ENCODE measurements at regions not wholly inside any gene's neighbourhood (a gene's known extent, or its start where the extent isn't known, plus 50 kb on each side); places are given as distances from the start of the nearest gene placed in this dataset.

GRCh38 chr14:53514197-53514596 is 361.1 kb upstream of the DDHD1 start:
- Histone ChIP-seq H3K36me3 (replicated peaks) (no peaks in the 10 kb centered on the region), H3K27ac (no peak overlapping the region), H3K27me3 (replicated peaks) (no peaks in the 10 kb centered on the region), H3K4me3 (ENCODE audit: low read depth, low read length) (no peak overlapping the region)
- no peak for DNase-seq
- in situ Hi-C loops (cut with HindIII; ENCODE audit: low pct_ligation_motif_present, low sequenced_read_pairs) = no loop called here
- TF ChIP-seq, protein P1, sequence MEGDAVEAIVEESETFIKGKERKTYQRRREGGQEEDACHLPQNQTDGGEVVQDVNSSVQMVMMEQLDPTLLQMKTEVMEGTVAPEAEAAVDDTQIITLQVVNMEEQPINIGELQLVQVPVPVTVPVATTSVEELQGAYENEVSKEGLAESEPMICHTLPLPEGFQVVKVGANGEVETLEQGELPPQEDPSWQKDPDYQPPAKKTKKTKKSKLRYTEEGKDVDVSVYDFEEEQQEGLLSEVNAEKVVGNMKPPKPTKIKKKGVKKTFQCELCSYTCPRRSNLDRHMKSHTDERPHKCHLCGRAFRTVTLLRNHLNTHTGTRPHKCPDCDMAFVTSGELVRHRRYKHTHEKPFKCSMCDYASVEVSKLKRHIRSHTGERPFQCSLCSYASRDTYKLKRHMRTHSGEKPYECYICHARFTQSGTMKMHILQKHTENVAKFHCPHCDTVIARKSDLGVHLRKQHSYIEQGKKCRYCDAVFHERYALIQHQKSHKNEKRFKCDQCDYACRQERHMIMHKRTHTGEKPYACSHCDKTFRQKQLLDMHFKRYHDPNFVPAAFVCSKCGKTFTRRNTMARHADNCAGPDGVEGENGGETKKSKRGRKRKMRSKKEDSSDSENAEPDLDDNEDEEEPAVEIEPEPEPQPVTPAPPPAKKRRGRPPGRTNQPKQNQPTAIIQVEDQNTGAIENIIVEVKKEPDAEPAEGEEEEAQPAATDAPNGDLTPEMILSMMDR (IDR thresholded peaks at IDR 0.05; ENCODE audit: low read depth, low read length, missing control alignments) = no peak

DNA sequence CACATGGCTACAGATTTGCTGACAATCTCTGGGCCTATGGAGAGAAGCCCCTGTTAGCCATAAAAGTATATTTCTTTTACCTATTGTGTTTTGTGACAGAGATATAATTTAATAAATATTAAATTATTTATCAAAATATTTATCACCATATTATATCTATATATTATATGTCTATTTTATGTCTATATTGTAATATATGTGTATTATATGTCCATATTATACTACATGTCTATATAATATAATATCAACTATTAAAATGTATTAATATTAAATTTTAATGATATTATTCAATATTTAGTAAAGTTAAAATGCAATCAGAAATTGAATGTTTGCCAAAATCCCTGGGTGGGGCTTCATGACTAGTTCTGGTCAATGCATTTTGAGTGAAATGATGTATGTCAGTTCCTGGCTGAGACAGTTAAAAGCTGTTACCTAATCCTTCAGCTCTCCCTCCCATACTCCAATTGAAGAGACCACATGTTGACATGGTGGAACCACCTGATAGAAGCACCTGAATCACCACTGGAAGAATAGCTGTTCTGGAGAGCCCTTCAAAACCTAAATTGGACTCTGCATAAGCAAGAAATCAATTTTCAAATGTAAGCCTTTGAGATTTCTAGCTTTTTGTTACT is 357.3 kb upstream of the DDHD1 start:
- H3K27ac ChIP-seq = no peak overlapping the region

DNA sequence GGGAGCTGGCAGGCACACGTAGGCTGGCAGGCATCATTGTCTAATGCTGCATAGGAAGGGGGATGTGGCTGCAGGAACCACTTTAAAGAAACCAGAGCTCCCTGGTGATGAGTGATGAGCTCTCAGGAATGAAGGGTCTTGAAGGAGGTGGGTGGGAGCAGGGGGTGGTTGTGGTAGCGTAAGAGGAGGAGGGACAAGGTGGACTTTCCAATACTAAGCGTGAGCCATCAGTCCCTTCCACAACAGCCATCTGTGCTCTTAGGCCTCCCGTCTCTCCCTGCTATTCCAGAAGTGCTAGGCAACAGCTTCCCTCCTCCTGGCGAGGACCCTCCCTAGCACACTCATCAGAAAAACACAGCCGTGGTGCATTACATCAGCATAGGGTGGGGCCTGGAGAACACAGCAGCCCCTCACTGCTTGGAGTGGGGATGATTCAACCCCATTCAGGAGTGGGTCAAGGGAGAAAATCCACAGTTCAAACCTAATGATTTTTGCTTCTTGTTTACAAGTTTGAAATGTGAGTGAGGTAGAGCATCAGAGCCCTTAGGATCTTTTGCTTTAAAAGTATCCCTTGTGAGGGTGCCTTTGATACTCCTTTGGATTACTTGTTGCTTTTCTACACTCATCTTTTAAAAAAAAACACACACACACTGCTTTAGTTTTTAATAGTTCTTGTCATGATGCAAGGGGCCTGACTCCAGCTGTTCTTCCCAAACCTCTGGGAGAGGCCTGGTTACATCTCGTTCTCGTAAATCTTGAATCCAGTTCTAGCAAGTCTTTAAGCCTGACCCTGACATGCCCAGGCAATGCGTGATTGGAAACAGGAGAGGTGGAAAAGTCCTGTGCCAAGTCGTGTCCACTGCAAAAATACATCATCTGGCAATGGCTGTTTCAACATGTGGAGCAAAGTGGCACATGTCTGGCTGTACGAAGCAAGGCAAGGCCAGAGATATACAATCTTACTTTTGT is 356.4 kb upstream of the DDHD1 start:
- TF ChIP-seq, protein P1 (IDR thresholded peaks at IDR 0.05; ENCODE audit: low read depth, low read length, missing control alignments) = no peak
- no peaks in the 10 kb centered on the region for H3K36me3 ChIP-seq (replicated peaks)
- no peak overlapping the region for H3K27ac ChIP-seq
- no peak for DNase-seq
- H3K4me3 ChIP-seq (ENCODE audit: low read depth, low read length) = no peak overlapping the region
- in situ Hi-C loops (cut with HindIII; ENCODE audit: low pct_ligation_motif_present, low sequenced_read_pairs) = no loop called here
- H3K27me3 ChIP-seq (replicated peaks) = no peaks in the 10 kb centered on the region

More for the DNA sequence above, 357.3 kb upstream of the DDHD1 start:
- no peak for DNase-seq
- no peaks in the 10 kb centered on the region for H3K27me3 ChIP-seq (replicated peaks)
- TF ChIP-seq, protein P1 (IDR thresholded peaks at IDR 0.05; ENCODE audit: low read depth, low read length, missing control alignments) = no peak
- in situ Hi-C loops (cut with HindIII; ENCODE audit: low pct_ligation_motif_present, low sequenced_read_pairs) = no loop called here
- no peaks in the 10 kb centered on the region for H3K36me3 ChIP-seq (replicated peaks)
- H3K4me3 ChIP-seq (ENCODE audit: low read depth, low read length) = no peak overlapping the region

DNA sequence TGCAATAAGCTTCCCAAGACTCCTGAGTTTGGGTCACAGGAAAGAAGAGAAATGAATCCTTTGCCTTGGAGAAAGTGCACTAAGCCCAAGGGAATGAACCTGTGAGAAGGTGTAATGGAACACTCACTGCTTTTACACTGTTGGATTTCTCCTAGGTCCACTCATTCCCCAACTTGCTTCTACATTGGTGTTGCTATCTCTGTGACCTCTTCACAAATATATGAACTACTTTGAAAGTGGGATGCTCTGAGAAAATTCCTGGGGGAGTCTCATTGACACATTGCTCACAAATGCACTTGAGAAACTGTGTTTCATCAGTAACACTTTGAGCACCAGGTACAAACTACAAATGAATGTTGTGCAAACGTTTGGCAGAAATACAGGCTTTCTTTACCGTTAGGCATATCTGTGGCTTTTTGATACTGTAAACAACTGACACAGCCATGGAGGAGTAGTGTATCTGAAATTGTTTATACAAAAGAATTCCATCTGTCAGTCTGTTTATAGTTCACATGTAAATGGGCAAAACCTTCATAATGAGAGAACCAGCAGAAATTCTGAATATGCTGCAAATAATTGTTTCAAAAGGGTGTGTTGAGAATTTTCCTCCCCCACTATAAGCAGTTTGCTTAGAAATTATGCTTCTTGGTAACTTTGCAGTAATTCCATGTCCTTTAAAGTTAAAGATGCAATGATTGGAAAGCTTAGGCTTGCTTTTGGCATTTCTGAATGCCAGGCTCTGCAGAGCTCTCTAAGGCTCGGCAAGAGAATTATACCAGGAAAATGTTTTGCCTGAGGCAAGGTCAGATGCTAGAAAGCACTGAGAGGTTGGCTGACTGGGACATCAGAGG is 348.5 kb upstream of the DDHD1 start:
- Histone ChIP-seq H3K4me3 (ENCODE audit: low read depth, low read length) (no peak overlapping the region), H3K27ac (no peak overlapping the region), H3K36me3 (replicated peaks) (no peaks in the 10 kb centered on the region), H3K27me3 (replicated peaks) (no peaks in the 10 kb centered on the region)
- TF ChIP-seq, protein P1 (IDR thresholded peaks at IDR 0.05; ENCODE audit: low read depth, low read length, missing control alignments) = no peak
- DNase-seq = no peak
- in situ Hi-C loops (cut with HindIII; ENCODE audit: low pct_ligation_motif_present, low sequenced_read_pairs) = no loop called here

GRCh38 chr14:53500191-53500590 is 347.1 kb upstream of the DDHD1 start:
- in situ Hi-C loops (cut with HindIII; ENCODE audit: low pct_ligation_motif_present, low sequenced_read_pairs) = no loop called here
- Histone ChIP-seq H3K36me3 (replicated peaks) (no peaks in the 10 kb centered on the region), H3K27ac (no peak overlapping the region), H3K27me3 (replicated peaks) (no peaks in the 10 kb centered on the region), H3K4me3 (ENCODE audit: low read depth, low read length) (no peak overlapping the region)
- DNase-seq = no peak
- TF ChIP-seq, protein P1 (IDR thresholded peaks at IDR 0.05; ENCODE audit: low read depth, low read length, missing control alignments) = no peak
